ENCODE measurements at regions not wholly inside any gene's neighbourhood (a gene's known extent, or its start where the extent isn't known, plus 50 kb on each side); places are given as distances from the start of the nearest gene placed in this dataset.
"Not testable (repeated sequence)": the region's sequence is repeated elsewhere in the genome, so short reads cannot be mapped to it uniquely, and the experiment has no call there.

- no peak overlapping the region for H3K9ac ChIP-seq (ENCODE audit: low read length)
- no peaks in the 10 kb centered on the region for H3K9me3 ChIP-seq (ENCODE audit: control insufficient read depth, low read length)
- no peaks in the 10 kb centered on the region for H3K27me3 ChIP-seq (ENCODE audit: control insufficient read depth, insufficient read depth, low read length)
- no peaks in the 10 kb centered on the region for H3K4me1 ChIP-seq (ENCODE audit: control insufficient read depth, insufficient read depth, low read length)
- no peaks in the 10 kb centered on the region for H3K36me3 ChIP-seq (ENCODE audit: control insufficient read depth, insufficient read depth, low read length)
- no peak overlapping the region for H3K4me3 ChIP-seq (ENCODE audit: low read length)
Observed at GRCh38 chr14:58762629-58763028, 124.9 kb downstream of the DACT1 start.

GRCh38 chr14:58763210-58763609, 125.4 kb downstream of the DACT1 start:
- no peaks in the 10 kb centered on the region for H3K9me3 ChIP-seq (ENCODE audit: control insufficient read depth, low read length)
- no peaks in the 10 kb centered on the region for H3K36me3 ChIP-seq (ENCODE audit: control insufficient read depth, insufficient read depth, low read length)

GRCh38 chr14:58765418-58765831, 127.7 kb downstream of the DACT1 start:
- Histone ChIP-seq H3K9me3 (ENCODE audit: control insufficient read depth, low read length) (no peaks in the 10 kb centered on the region), H3K9ac (ENCODE audit: low read length) (no peak overlapping the region), H3K4me1 (ENCODE audit: control insufficient read depth, insufficient read depth, low read length) (peaks cover 7% of the 10 kb centered on the region), H3K4me3 (ENCODE audit: low read length) (no peak overlapping the region), H3K36me3 (ENCODE audit: control insufficient read depth, insufficient read depth, low read length) (no peaks in the 10 kb centered on the region), H3K27me3 (ENCODE audit: control insufficient read depth, insufficient read depth, low read length) (no peaks in the 10 kb centered on the region)

More at GRCh38 chr14:58763210-58763609, 125.4 kb downstream of the DACT1 start:
- Histone ChIP-seq H3K4me1 (ENCODE audit: control insufficient read depth, insufficient read depth, low read length) (no peaks in the 10 kb centered on the region), H3K4me3 (ENCODE audit: low read length) (no peak overlapping the region), H3K9ac (ENCODE audit: low read length) (no peak overlapping the region), H3K27me3 (ENCODE audit: control insufficient read depth, insufficient read depth, low read length) (no peaks in the 10 kb centered on the region)

- H3K4me1 ChIP-seq (ENCODE audit: control insufficient read depth, insufficient read depth, low read length) = peaks cover 10% of the 10 kb centered on the region
- H3K9ac ChIP-seq (ENCODE audit: low read length) = no peak overlapping the region
- no peaks in the 10 kb centered on the region for H3K27me3 ChIP-seq (ENCODE audit: control insufficient read depth, insufficient read depth, low read length)
- H3K9me3 ChIP-seq (ENCODE audit: control insufficient read depth, low read length) = no peaks in the 10 kb centered on the region
- H3K4me3 ChIP-seq (ENCODE audit: low read length) = no peak overlapping the region
- no peaks in the 10 kb centered on the region for H3K36me3 ChIP-seq (ENCODE audit: control insufficient read depth, insufficient read depth, low read length)
Observed at GRCh38 chr14:58765843-58766242, 128.1 kb downstream of the DACT1 start.

GRCh38 chr14:58769011-58769643, 131.4 kb downstream of the DACT1 start:
- Histone ChIP-seq H3K9ac (ENCODE audit: low read length) (no peak overlapping the region), H3K27me3 (ENCODE audit: control insufficient read depth, insufficient read depth, low read length) (no peaks in the 10 kb centered on the region), H3K4me3 (ENCODE audit: low read length) (no peak overlapping the region), H3K9me3 (ENCODE audit: control insufficient read depth, low read length) (no peaks in the 10 kb centered on the region), H3K36me3 (ENCODE audit: control insufficient read depth, insufficient read depth, low read length) (no peaks in the 10 kb centered on the region), H3K4me1 (ENCODE audit: control insufficient read depth, insufficient read depth, low read length) (peaks cover 16% of the 10 kb centered on the region)

GRCh38 chr14:58769771-58770170, 132.0 kb downstream of the DACT1 start:
- Histone ChIP-seq H3K9ac (ENCODE audit: low read length) (no peak overlapping the region), H3K4me1 (ENCODE audit: control insufficient read depth, insufficient read depth, low read length) (peaks cover 16% of the 10 kb centered on the region), H3K4me3 (ENCODE audit: low read length) (no peak overlapping the region), H3K36me3 (ENCODE audit: control insufficient read depth, insufficient read depth, low read length) (no peaks in the 10 kb centered on the region), H3K9me3 (ENCODE audit: control insufficient read depth, low read length) (no peaks in the 10 kb centered on the region), H3K27me3 (ENCODE audit: control insufficient read depth, insufficient read depth, low read length) (no peaks in the 10 kb centered on the region)

GRCh38 chr14:58770491-58770982, 132.8 kb downstream of the DACT1 start:
- no peak overlapping the region for H3K9ac ChIP-seq (ENCODE audit: low read length)
- no peak overlapping the region for H3K4me3 ChIP-seq (ENCODE audit: low read length)
- no peaks in the 10 kb centered on the region for H3K36me3 ChIP-seq (ENCODE audit: control insufficient read depth, insufficient read depth, low read length)
- peaks cover 16% of the 10 kb centered on the region for H3K4me1 ChIP-seq (ENCODE audit: control insufficient read depth, insufficient read depth, low read length)
- no peaks in the 10 kb centered on the region for H3K27me3 ChIP-seq (ENCODE audit: control insufficient read depth, insufficient read depth, low read length)
- H3K9me3 ChIP-seq (ENCODE audit: control insufficient read depth, low read length) = no peaks in the 10 kb centered on the region

GRCh38 chr14:58771016-58771415, 133.3 kb downstream of the DACT1 start:
- H3K9ac ChIP-seq (ENCODE audit: low read length) = no peak overlapping the region
- no peaks in the 10 kb centered on the region for H3K9me3 ChIP-seq (ENCODE audit: control insufficient read depth, low read length)
- no peak overlapping the region for H3K4me3 ChIP-seq (ENCODE audit: low read length)
- no peaks in the 10 kb centered on the region for H3K36me3 ChIP-seq (ENCODE audit: control insufficient read depth, insufficient read depth, low read length)
- H3K4me1 ChIP-seq (ENCODE audit: control insufficient read depth, insufficient read depth, low read length) = peaks cover 16% of the 10 kb centered on the region
- no peaks in the 10 kb centered on the region for H3K27me3 ChIP-seq (ENCODE audit: control insufficient read depth, insufficient read depth, low read length)

- H3K9ac ChIP-seq (ENCODE audit: low read length) = no peak overlapping the region
Observed at GRCh38 chr14:58772116-58772515, 134.4 kb downstream of the DACT1 start.

GRCh38 chr14:58772794-58773620, 135.2 kb downstream of the DACT1 start:
- Histone ChIP-seq H3K36me3 (ENCODE audit: control insufficient read depth, insufficient read depth, low read length) (no peaks in the 10 kb centered on the region), H3K27me3 (ENCODE audit: control insufficient read depth, insufficient read depth, low read length) (no peaks in the 10 kb centered on the region), H3K9ac (ENCODE audit: low read length) (no peak overlapping the region), H3K9me3 (ENCODE audit: control insufficient read depth, low read length) (no peaks in the 10 kb centered on the region), H3K4me3 (ENCODE audit: low read length) (no peak overlapping the region), H3K4me1 (ENCODE audit: control insufficient read depth, insufficient read depth, low read length) (peaks cover 16% of the 10 kb centered on the region)

More at GRCh38 chr14:58772116-58772515, 134.4 kb downstream of the DACT1 start:
- no peaks in the 10 kb centered on the region for H3K9me3 ChIP-seq (ENCODE audit: control insufficient read depth, low read length)
- H3K27me3 ChIP-seq (ENCODE audit: control insufficient read depth, insufficient read depth, low read length) = no peaks in the 10 kb centered on the region
- H3K4me1 ChIP-seq (ENCODE audit: control insufficient read depth, insufficient read depth, low read length) = peaks cover 16% of the 10 kb centered on the region
- H3K36me3 ChIP-seq (ENCODE audit: control insufficient read depth, insufficient read depth, low read length) = no peaks in the 10 kb centered on the region
- no peak overlapping the region for H3K4me3 ChIP-seq (ENCODE audit: low read length)

- H3K9ac ChIP-seq (ENCODE audit: low read length) = no peak overlapping the region
- no peaks in the 10 kb centered on the region for H3K27me3 ChIP-seq (ENCODE audit: control insufficient read depth, insufficient read depth, low read length)
- no peaks in the 10 kb centered on the region for H3K36me3 ChIP-seq (ENCODE audit: control insufficient read depth, insufficient read depth, low read length)
- peaks cover 16% of the 10 kb centered on the region for H3K4me1 ChIP-seq (ENCODE audit: control insufficient read depth, insufficient read depth, low read length)
- no peak overlapping the region for H3K4me3 ChIP-seq (ENCODE audit: low read length)
- no peaks in the 10 kb centered on the region for H3K9me3 ChIP-seq (ENCODE audit: control insufficient read depth, low read length)
Observed at GRCh38 chr14:58774531-58774930, 136.8 kb downstream of the DACT1 start.

- H3K9me3 ChIP-seq (ENCODE audit: control insufficient read depth, low read length); H3K9ac ChIP-seq (ENCODE audit: low read length); H3K27me3 ChIP-seq (ENCODE audit: control insufficient read depth, insufficient read depth, low read length); H3K36me3 ChIP-seq (ENCODE audit: control insufficient read depth, insufficient read depth, low read length); H3K4me3 ChIP-seq (ENCODE audit: low read length): not testable (repeated sequence)
- H3K4me1 ChIP-seq (ENCODE audit: control insufficient read depth, insufficient read depth, low read length) = peaks cover 12% of the 10 kb centered on the region
Observed at GRCh38 chr14:58775130-58775529, 137.4 kb downstream of the DACT1 start.
